Spinal cord (tissue), 9 donors: ENCODE measurements at regions not wholly inside any gene's neighbourhood (a gene's known extent, or its start where the extent isn't known, plus 50 kb on each side); places are given as distances from the start of the nearest gene placed in this dataset.

Experiments used
- DNase-seq, 6 donors: peaks; one replicate each; pipeline versions ENCODE4 v3.0.0 to v3.0.0-alpha.2; 2013 to 2015; ENCODE audit warnings: low spot score in 6 of 6, low read depth in 4 of 6
- H3K27ac ChIP-seq: one replicate; pipeline ENCODE4 v1.5.1; 2013; ENCODE audit warnings: low read depth, low read length, control low read depth
- H3K27me3 ChIP-seq: one replicate; pipeline ENCODE4 v1.6.1; 2013; ENCODE audit warnings: low read length; ENCODE audit not compliant: control insufficient read depth, insufficient read depth
- H3K36me3 ChIP-seq: one replicate; pipeline ENCODE4 v1.6.1; 2013; ENCODE audit warnings: low read length; ENCODE audit not compliant: control insufficient read depth, insufficient read depth
- H3K4me1 ChIP-seq: one replicate; pipeline ENCODE4 v1.6.1; 2013; ENCODE audit warnings: low read length; ENCODE audit not compliant: control insufficient read depth, insufficient read depth
- H3K4me3 ChIP-seq: one replicate; pipeline ENCODE4 v1.5.1; 2013; ENCODE audit warnings: low read depth, low read length, control low read depth
- H3K9me3 ChIP-seq: one replicate; pipeline ENCODE4 v1.6.1; 2013; ENCODE audit warnings: low read length; ENCODE audit not compliant: control insufficient read depth, insufficient read depth
- WGBS: methylation state at CpG from one replicate; pipeline ENCODE4 v1.1.5; 2013; ENCODE audit warnings: missing lambda C conversion rate; ENCODE audit not compliant: insufficient coverage; 5-methylcytosine and 5-hydroxymethylcytosine counted together
- donor health status: healthy.

DNA sequence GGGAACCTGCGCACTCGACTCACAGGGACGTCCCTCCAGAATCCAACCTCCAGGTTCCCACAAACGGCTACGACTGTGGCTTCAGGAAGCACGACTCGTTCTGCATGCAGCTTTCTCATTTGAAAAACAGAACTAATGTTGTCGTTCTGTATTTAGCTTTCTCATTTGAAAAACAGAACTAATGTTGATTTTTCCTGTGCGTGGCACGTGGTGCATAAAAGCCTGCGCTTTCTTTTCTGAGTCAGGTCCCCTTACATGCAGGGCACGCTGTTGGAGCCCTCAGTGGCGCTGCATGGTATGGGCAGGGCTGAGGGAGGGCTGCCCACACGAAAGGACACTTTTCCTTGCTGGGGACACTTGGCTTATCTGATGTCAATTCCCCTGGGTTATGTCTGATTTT, 124.3 kb downstream of the TMEM18 start:
- no peaks in the 10 kb centered on the region for H3K36me3 ChIP-seq
- H3K27ac ChIP-seq = no peak overlapping the region
- peaks cover 3% of the 10 kb centered on the region for H3K4me1 ChIP-seq
- no peaks in the 10 kb centered on the region for H3K27me3 ChIP-seq
- no peak overlapping the region for H3K4me3 ChIP-seq
- WGBS = 73% methylated on average over 14 of the region's 14 CpGs
- no peaks in the 10 kb centered on the region for H3K9me3 ChIP-seq
- no peak for DNase-seq

DNA sequence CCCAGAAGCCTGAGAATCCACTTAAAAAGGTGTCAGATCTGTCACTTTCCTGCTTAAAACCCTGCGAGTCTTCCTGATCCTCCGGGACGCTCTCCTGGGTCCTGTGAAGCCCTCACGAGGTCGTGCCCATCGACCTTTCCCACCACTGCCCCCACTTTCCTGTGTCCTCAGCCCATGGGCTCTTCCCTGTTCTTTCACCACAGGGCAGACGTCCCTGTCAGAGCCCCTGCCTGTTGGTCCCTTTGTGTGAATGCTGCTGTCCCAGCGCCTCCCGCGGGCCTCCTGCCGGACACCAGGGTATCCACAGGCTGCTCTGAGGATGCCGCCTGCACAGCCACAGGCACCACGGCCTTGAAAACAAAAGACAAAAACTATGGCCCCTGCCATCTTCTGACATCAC, 125.6 kb downstream of the TMEM18 start:
- Histone ChIP-seq H3K4me3 (no peak overlapping the region), H3K4me1 (peaks cover 3% of the 10 kb centered on the region), H3K27me3 (no peaks in the 10 kb centered on the region), H3K36me3 (no peaks in the 10 kb centered on the region), H3K27ac (no peak overlapping the region), H3K9me3 (no peaks in the 10 kb centered on the region)
- no peak for DNase-seq
- 47% methylated on average over 13 of the region's 13 CpGs for WGBS

DNA sequence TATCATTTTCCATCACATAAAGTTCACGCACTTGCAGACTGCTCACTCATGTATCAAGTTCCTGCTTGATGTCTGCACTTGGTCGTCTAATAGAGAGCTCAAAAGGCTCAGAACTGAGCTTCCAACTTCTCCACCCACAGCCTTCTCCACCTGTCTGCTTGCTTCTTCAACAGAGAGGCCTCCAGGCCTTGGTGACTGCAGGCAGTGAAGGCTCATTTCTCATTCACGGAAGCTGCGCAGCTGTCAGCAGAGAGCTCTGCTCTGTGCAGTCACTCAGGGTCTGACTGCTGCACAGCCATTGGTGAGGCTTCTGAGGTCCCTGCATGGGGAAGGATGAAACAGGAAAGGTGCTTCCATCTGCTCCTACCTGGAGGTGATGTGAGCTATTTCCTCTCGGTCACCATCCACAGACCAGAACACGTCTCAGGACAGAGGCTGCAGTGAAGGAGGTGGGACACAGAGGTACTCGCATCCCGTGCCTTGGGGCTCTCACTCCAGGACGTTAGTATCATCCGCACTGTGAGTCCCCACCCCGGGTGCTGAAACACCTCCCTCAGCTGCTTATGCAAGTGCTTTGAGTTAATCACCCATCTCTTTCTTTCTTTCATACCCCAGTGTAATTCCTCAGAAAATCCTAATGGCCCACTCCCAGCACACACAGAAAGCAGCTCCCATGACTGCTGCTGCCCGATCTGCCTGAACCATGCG, 126.2 kb downstream of the TMEM18 start:
- Histone ChIP-seq H3K4me3 (no peak overlapping the region), H3K27me3 (no peaks in the 10 kb centered on the region), H3K27ac (no peak overlapping the region), H3K9me3 (no peaks in the 10 kb centered on the region), H3K36me3 (no peaks in the 10 kb centered on the region), H3K4me1 (peaks cover 6% of the 10 kb centered on the region)
- peak in 1 of 6 donors; percentile 40 for DNase-seq
- whole genome bisulfite sequencing = 78% methylated on average over 12 of the region's 13 CpGs

DNA sequence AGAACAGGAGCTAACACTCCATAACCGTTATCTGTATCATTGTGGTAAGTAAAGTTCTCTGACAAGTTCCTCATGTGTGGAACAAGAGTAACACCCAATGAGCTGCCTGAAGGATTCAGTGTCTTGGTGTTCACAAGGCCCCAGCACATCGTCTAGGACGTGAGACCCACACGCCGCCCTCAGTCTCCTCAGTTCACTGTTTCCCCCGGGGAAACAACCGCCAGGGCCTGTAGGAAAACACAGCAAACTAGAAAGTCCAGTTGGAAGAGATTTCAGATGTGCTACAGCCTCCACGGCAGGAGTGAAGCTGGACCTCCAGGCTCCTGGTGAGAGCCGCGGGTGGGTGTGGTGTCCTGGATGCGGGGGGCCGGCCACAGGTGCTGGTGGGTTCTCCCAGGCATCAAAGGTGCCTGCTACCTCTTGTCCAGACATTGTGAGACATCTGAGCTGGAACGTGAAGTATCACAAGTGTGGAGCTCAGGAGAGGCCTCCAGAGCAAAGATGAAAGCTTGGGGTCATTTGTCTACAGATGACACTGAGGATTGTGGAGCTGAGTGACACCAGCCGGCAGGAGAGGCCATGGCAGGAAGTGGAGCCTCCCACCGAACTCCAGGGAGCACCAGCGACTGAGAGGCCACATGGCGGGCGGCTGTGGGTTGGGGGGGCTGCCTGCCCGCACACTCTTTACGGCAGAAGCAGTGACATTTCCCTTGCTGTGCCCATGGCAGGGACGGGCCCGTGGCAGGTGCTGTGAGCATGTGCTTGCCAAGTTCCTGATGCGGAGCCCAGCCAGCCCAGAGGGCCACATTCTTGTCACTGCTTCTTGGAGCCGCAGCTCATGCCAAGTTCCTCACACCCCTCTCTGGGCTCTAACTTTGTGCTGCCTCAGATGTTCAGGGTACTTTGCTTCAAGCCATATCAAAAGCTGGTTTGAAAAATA, 131.2 kb downstream of the TMEM18 start:
- Histone ChIP-seq H3K9me3 (no peaks in the 10 kb centered on the region), H3K27ac (no peak overlapping the region), H3K4me1 (peaks cover 3% of the 10 kb centered on the region), H3K36me3 (no peaks in the 10 kb centered on the region), H3K4me3 (no peak overlapping the region), H3K27me3 (no peaks in the 10 kb centered on the region)
- 71% methylated on average over 22 of the region's 24 CpGs for WGBS
- peak in 2 of 6 donors; percentile 16 to 39 for DNase-seq

DNA sequence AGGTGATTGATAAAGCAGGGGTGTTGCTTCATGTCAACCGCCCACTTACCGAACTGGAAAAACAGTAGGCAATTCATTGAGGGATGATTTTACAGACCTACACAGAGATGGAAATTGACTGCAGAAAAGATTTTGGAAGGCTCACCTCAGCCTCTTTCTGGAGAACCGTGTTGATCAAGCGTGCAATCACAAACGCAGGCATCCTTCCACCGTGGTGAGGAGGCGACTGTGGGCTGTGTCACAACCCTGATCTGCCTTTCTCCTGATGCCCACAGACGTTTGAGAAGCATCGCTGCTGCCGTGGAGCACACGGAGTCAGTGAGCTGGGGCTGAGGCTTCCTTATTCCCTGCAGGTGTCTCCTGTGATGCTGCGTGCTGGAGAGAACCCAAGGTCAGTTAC, 132.0 kb downstream of the TMEM18 start:
- Histone ChIP-seq H3K36me3 (no peaks in the 10 kb centered on the region), H3K27ac (no peak overlapping the region), H3K9me3 (no peaks in the 10 kb centered on the region), H3K27me3 (no peaks in the 10 kb centered on the region), H3K4me1 (peaks cover 3% of the 10 kb centered on the region), H3K4me3 (no peak overlapping the region)
- 91% methylated on average over 12 of the region's 12 CpGs for WGBS
- DNase-seq = no peak

DNA sequence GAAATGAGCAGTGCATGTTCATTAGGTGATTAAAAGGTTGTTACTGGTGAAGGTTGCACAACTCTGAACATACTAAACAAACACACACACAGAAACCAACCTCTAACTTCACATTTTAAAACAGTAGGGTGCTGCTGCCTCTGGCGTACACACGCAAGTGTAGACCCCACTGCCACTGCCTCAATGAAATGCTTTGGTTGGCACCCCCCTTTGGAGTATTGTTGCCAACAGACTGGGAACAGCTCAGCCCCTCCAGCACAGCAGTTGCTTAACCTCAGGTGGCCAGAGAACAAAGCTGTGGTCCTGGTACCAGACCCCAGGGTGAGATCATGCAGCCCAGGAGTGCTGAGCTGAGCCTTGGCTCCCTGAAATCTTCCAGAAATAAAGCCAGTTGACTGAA, 138.6 kb downstream of the TMEM18 start:
- H3K36me3 ChIP-seq = no peaks in the 10 kb centered on the region
- WGBS = 63% methylated on average over 2 of the region's 2 CpGs
- no peaks in the 10 kb centered on the region for H3K4me1 ChIP-seq
- H3K27me3 ChIP-seq = no peaks in the 10 kb centered on the region
- H3K4me3 ChIP-seq = no peak overlapping the region
- H3K9me3 ChIP-seq = peaks cover 4% of the 10 kb centered on the region
- no peak for DNase-seq
- H3K27ac ChIP-seq = no peak overlapping the region

DNA sequence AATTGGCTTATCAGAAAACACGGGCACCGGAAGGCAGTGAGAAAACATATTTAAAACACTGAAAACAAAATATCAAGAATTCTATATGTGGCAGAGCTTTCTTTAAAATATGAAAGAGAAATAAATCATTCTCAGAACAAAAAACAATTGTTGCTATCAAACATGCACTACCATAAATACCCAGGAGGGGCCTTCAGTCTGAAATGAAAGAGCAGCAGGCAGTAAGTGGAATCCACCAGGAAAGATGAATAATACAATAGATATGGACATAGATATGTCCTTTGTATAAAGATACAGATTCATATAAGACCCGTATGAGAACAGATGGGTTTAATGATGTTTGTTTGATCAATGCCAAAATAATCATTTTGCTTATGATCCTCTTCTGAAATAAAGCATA, 142.0 kb downstream of the TMEM18 start:
- no CpG with 5 or more reads among the region's 3 CpGs for WGBS
- H3K4me3 ChIP-seq = no peak overlapping the region
- peaks cover 4% of the 10 kb centered on the region for H3K9me3 ChIP-seq

DNA sequence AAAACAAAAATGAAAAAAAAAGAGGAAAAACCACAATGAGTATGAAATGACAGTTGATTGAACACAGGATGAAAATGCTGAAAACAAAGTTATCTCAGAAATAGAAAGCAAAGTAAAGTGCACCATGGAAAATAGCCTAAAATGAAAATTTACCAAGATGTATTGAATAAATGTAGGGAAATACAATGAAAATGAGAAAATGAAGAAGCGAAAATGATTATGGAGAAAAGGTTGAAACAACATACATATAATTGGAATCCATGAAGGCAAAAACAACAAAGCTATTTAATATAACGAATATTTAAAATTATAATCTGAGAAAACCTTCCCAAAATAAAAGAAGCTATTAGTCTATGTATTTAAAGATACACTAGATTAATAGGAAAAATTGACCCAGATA, 147.4 kb downstream of the TMEM18 start:
- no peaks in the 10 kb centered on the region for H3K36me3 ChIP-seq
- no peaks in the 10 kb centered on the region for H3K4me1 ChIP-seq
- H3K27me3 ChIP-seq = peaks cover 3% of the 10 kb centered on the region
- WGBS = no CpG with 5 or more reads among the region's 2 CpGs
- no peak overlapping the region for H3K4me3 ChIP-seq
- H3K9me3 ChIP-seq = no peaks in the 10 kb centered on the region
- H3K27ac ChIP-seq = no peak overlapping the region
- no peak for DNase-seq

More for the DNA sequence above, 142.0 kb downstream of the TMEM18 start:
- no peaks in the 10 kb centered on the region for H3K36me3 ChIP-seq
- no peak overlapping the region for H3K27ac ChIP-seq
- H3K27me3 ChIP-seq = no peaks in the 10 kb centered on the region
- H3K4me1 ChIP-seq = no peaks in the 10 kb centered on the region
- DNase-seq = no peak

DNA sequence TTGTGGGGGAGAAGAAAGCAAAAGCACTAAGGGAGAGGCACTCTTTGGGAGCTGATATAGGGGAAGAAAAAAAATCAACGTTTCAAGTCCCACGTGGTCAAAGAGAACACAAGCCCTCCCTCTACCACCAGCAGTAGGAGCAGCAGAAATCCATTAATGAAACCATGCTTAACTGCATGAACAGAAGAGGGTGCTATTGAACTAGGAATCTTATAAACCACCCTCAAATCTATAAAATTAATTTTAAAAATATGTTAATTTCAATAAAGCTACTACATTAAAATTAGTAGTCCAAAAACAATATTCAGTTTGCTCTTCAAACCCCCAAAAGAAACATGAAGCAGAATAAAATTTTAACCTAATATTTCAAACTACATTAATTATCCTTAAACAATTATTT, 147.8 kb downstream of the TMEM18 start:
- Histone ChIP-seq H3K27ac (no peak overlapping the region), H3K4me3 (no peak overlapping the region), H3K4me1 (no peaks in the 10 kb centered on the region), H3K9me3 (no peaks in the 10 kb centered on the region), H3K27me3 (peaks cover 3% of the 10 kb centered on the region), H3K36me3 (no peaks in the 10 kb centered on the region)
- peak in 1 of 6 donors; percentile 24 for DNase-seq
- WGBS = no CpG with 5 or more reads among the region's 2 CpGs
